Muscle layer of colon (tissue), 2 donors: ENCODE measurements at regions not wholly inside any gene's neighbourhood (a gene's known extent, or its start where the extent isn't known, plus 50 kb on each side); places are given as distances from the start of the nearest gene placed in this dataset.

ENCODE experiments used
- H3K27ac ChIP-seq: one replicate; pipeline ENCODE4 v1.7.0; 2013; ENCODE audit warnings: low read depth, mild to moderate bottlenecking, low read length, moderate library complexity
- H3K27me3 ChIP-seq, 2 donors: one replicate each; pipeline ENCODE4 v1.7.0; 2013; ENCODE audit warnings: low read length in 2 of 2, mild to moderate bottlenecking in 2 of 2; ENCODE audit not compliant: insufficient read depth in 2 of 2, control insufficient read depth in 1 of 2
- H3K36me3 ChIP-seq: one replicate; pipeline ENCODE4 v1.7.0; 2013; ENCODE audit warnings: mild to moderate bottlenecking, low read length; ENCODE audit not compliant: insufficient read depth
- H3K4me1 ChIP-seq: one replicate; pipeline ENCODE4 v1.7.0; 2013; ENCODE audit warnings: mild to moderate bottlenecking, low read length; ENCODE audit not compliant: insufficient read depth
- H3K4me3 ChIP-seq, 2 donors: one replicate each; pipeline ENCODE4 v1.7.0; 2013; ENCODE audit warnings: low read length in 2 of 2, low read depth in 1 of 2, mild to moderate bottlenecking in 1 of 2, moderate library complexity in 1 of 2
- H3K9ac ChIP-seq: one replicate; pipeline ENCODE4 v1.7.0; 2013; ENCODE audit warnings: low read length
- H3K9me3 ChIP-seq: one replicate; pipeline ENCODE4 v1.7.0; 2013; ENCODE audit warnings: mild to moderate bottlenecking, low read length
- donor health status: abdominal sarcoma.
- donor health status: Adenocarcinoma of cecum.

- H3K36me3 ChIP-seq, result no peaks in the 10 kb centered on the region
- no peak overlapping the region for H3K9ac ChIP-seq
- no peaks in the 10 kb centered on the region for H3K9me3 ChIP-seq
- H3K4me1 ChIP-seq, result no peaks in the 10 kb centered on the region
- H3K4me3 ChIP-seq, result no peak overlapping the region
- no peak overlapping the region for H3K27ac ChIP-seq
- no peaks in the 10 kb centered on the region for H3K27me3 ChIP-seq
These were observed 283.1 kb upstream of the CADM1 start for GRCh38 chr11:115787302-115787701.

- H3K4me3 ChIP-seq, result no peak overlapping the region
- no peaks in the 10 kb centered on the region for H3K36me3 ChIP-seq
- no peak overlapping the region for H3K9ac ChIP-seq
- no peaks in the 10 kb centered on the region for H3K4me1 ChIP-seq
- H3K27me3 ChIP-seq, result no peaks in the 10 kb centered on the region
- no peaks in the 10 kb centered on the region for H3K9me3 ChIP-seq
- no peak overlapping the region for H3K27ac ChIP-seq
These were observed 280.7 kb upstream of the CADM1 start for GRCh38 chr11:115784796-115785521.

DNA sequence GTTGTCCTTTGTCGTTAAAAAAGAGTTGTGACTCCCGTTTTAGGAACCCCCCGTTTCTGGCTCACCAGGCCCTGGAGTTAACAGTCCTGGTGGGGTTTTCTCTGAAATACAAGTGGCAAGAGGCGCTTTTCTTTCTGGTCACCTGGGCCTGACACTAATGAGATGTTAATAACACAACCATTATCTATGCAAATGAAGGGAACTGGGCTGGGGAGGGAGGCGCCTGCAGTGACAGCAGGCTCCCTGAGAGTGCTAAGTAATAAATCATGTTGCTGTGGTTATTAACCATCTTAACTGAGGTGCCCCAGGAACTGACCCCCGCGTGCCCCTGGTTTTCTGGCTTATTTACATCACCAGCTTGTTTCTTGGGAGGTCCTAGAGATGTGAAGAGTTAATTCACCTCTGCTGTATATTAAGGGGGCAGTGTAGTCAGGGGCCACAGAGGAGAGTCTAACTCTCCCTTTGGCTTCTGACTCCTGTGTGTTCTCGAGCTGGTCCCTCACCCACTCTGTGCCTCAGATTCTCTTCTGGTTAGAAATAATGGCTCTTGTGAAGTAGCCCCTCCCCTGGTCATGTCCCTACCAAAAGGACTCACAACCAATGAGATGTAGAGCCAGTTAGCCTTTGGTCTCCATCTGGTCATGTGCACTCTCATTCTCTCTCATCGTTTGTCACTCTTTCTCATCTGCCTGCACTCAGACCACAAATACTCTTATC, 276.6 kb upstream of the CADM1 start:
- H3K27me3 ChIP-seq, result no peaks in the 10 kb centered on the region
- H3K4me1 ChIP-seq, result no peaks in the 10 kb centered on the region
- no peaks in the 10 kb centered on the region for H3K36me3 ChIP-seq
- no peak overlapping the region for H3K4me3 ChIP-seq
- H3K27ac ChIP-seq, result no peak overlapping the region
- no peak overlapping the region for H3K9ac ChIP-seq
- no peaks in the 10 kb centered on the region for H3K9me3 ChIP-seq

DNA sequence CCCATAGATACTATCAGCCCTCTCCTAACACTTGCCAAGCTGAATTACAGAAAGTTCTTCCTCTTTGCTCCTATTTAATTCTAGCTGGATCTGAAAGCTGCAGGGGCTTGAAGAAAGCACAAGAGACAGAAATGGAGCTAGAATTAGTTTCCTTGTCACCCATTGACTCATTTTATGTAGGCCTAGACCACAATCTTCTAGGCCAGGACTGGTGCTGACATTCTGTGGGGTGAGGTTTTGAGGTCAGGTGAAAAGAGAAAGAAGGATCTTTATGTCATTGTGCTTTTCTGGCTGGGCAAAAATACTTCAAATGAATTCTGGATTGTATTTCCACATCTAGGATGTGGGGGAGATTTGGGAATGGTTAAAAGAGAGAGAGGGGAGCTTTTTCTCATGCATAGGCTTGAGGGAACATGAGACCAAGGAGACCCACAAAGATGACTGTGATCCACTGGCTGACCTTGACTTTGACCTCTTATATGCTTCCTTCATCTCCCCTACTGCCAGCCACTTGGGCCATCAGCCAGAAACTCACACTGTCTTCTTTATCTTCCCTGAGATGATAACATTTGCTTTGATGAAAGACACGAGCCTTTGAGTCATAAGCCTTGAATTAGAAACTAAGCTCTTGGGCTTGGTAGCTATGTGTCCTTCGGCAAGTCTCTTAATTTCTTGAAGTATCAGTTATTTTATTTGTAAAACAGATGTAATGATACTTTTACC, 274.9 kb upstream of the CADM1 start:
- no peaks in the 10 kb centered on the region for H3K27me3 ChIP-seq
- H3K4me1 ChIP-seq, result no peaks in the 10 kb centered on the region
- H3K36me3 ChIP-seq, result no peaks in the 10 kb centered on the region
- no peak overlapping the region for H3K9ac ChIP-seq
- no peak overlapping the region for H3K4me3 ChIP-seq
- H3K27ac ChIP-seq, result no peak overlapping the region
- H3K9me3 ChIP-seq, result no peaks in the 10 kb centered on the region

DNA sequence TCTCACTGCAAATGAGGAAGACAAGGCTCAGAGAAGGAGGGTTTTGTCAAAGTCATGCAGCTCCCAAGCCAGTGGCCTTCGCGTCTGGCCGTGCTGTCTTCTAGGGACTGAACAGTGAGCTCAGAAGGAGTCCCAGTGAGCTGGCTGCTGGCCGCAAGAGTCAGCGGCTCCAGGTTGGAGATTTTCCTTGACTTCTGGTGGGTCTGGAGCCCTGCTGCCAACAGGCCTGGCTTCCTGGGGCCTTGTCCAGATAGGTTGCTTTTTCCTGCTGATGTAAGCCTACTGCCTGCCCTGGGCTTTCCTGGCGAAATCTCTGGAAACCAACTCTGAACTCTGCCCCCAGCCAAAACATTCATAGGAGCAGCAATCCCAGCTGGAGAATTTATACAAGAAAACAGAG, 272.7 kb upstream of the CADM1 start:
- no peaks in the 10 kb centered on the region for H3K27me3 ChIP-seq
- no peaks in the 10 kb centered on the region for H3K36me3 ChIP-seq
- H3K4me1 ChIP-seq, result no peaks in the 10 kb centered on the region
- no peak overlapping the region for H3K9ac ChIP-seq
- H3K27ac ChIP-seq, result no peak overlapping the region
- H3K9me3 ChIP-seq, result no peaks in the 10 kb centered on the region
- no peak overlapping the region for H3K4me3 ChIP-seq

DNA sequence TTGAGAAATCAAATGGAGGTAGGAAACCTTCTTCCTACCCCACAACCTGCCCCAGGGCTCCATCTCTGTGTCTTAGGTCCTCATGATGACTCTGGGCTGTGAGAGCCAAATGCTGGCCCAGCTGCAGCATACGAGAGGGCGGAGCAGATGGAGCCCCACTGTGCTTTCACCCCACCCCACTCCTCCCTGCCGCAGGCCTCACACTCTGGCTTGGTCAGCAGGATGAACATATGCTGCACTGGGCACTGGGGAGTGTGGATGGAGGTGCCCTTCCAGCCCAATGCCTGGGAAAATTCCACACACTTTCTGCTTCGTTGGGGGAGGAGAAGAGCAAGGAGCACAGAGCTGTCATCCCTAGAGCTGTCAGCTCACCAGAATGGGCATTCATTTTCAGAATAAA, 271.6 kb upstream of the CADM1 start:
- no peak overlapping the region for H3K4me3 ChIP-seq
- no peaks in the 10 kb centered on the region for H3K9me3 ChIP-seq
- H3K27ac ChIP-seq, result no peak overlapping the region
- H3K9ac ChIP-seq, result no peak overlapping the region
- no peaks in the 10 kb centered on the region for H3K4me1 ChIP-seq
- no peaks in the 10 kb centered on the region for H3K36me3 ChIP-seq
- no peaks in the 10 kb centered on the region for H3K27me3 ChIP-seq

DNA sequence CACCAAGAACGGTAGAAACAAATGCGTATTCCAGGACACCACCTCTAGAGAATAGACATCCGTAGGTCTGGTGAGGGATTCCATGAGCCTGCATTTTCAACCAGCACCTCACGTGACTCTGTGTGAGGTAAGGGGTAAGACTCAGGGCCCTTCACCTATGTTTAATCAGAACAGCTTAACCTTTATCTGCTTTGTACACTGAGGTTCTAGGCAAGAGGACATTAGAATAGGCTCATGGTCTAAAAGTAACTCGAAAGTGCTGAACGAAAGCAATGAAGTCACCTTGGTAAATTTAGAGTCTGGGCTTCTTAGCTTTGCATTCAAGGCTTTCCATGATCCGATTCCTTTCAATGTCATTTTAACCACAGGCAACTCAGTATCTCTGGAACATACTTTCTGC, 270.5 kb upstream of the CADM1 start:
- Histone ChIP-seq H3K36me3 (no peaks in the 10 kb centered on the region), H3K4me1 (no peaks in the 10 kb centered on the region), H3K27me3 (no peaks in the 10 kb centered on the region), H3K4me3 (no peak overlapping the region), H3K27ac (no peak overlapping the region), H3K9ac (no peak overlapping the region), H3K9me3 (no peaks in the 10 kb centered on the region)

- no peaks in the 10 kb centered on the region for H3K4me1 ChIP-seq
- no peak overlapping the region for H3K4me3 ChIP-seq
- no peaks in the 10 kb centered on the region for H3K27me3 ChIP-seq
- no peaks in the 10 kb centered on the region for H3K36me3 ChIP-seq
- no peaks in the 10 kb centered on the region for H3K9me3 ChIP-seq
- H3K9ac ChIP-seq, result no peak overlapping the region
- H3K27ac ChIP-seq, result no peak overlapping the region
These were observed 265.7 kb upstream of the CADM1 start for GRCh38 chr11:115769891-115770290.

GRCh38 chr11:115767883-115768282, 263.7 kb upstream of the CADM1 start:
- H3K4me1 ChIP-seq, result no peaks in the 10 kb centered on the region
- H3K4me3 ChIP-seq, result no peak overlapping the region
- no peaks in the 10 kb centered on the region for H3K9me3 ChIP-seq
- no peak overlapping the region for H3K9ac ChIP-seq
- H3K27ac ChIP-seq, result no peak overlapping the region
- H3K27me3 ChIP-seq, result no peaks in the 10 kb centered on the region
- no peaks in the 10 kb centered on the region for H3K36me3 ChIP-seq

DNA sequence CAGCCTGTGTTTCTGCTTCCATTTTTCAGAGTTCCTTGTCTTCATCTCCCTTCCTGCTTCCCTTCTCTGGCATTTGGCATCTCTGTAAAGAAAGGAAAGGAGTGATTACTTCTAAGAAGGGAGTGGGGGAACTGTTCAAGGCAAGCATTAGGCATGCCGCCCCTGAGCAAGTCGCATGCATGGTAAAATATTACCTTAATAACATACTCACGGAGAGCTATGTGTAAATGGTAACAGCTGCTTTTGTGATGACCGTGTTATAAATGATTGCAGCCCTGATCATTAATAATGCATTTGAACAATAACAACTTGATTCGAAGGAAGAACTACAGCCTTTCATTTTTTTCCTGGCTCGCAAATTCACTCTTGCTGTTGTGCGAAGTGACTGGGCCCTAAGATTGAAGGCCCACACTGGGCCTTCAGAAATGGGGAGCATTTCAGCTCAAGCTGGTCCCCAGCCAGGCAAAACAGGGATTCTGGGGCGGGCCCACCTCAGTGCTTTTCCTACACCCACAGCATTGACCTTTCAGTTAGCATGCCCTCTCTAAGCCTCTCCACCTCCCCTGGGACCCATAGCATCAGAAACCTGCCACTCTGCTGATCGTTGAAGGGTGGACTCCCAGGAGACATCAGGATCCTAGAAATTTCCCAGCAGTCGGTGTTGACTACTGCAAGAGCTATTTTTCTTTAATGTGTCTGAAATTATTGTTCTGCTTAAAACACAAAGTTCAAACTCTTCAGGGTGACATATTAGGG, 263.0 kb upstream of the CADM1 start:
- Histone ChIP-seq H3K4me1 (no peaks in the 10 kb centered on the region), H3K9ac (no peak overlapping the region), H3K9me3 (no peaks in the 10 kb centered on the region), H3K27me3 (no peaks in the 10 kb centered on the region), H3K4me3 (no peak overlapping the region), H3K27ac (no peak overlapping the region), H3K36me3 (no peaks in the 10 kb centered on the region)

- H3K27ac ChIP-seq, result no peak overlapping the region
- H3K27me3 ChIP-seq, result no peaks in the 10 kb centered on the region
- no peaks in the 10 kb centered on the region for H3K36me3 ChIP-seq
- no peaks in the 10 kb centered on the region for H3K4me1 ChIP-seq
- no peaks in the 10 kb centered on the region for H3K9me3 ChIP-seq
- H3K9ac ChIP-seq, result no peak overlapping the region
- no peak overlapping the region for H3K4me3 ChIP-seq
These were observed 262.3 kb upstream of the CADM1 start for GRCh38 chr11:115766561-115766960.
